HG03045 (cell line): ENCODE measurements at regions not wholly inside any gene's neighbourhood (a gene's known extent, or its start where the extent isn't known, plus 50 kb on each side); places are given as distances from the start of the nearest gene placed in this dataset.

ENCODE experiments used
- ATAC-seq: cut with Tn5 transposase; IDR thresholded peaks from one replicate; pipeline ENCODE4 v1.9.1; 2021; ENCODE audit warnings: mild to moderate bottlenecking, moderate library complexity; ENCODE audit not compliant: unreplicated experiment

DNA sequence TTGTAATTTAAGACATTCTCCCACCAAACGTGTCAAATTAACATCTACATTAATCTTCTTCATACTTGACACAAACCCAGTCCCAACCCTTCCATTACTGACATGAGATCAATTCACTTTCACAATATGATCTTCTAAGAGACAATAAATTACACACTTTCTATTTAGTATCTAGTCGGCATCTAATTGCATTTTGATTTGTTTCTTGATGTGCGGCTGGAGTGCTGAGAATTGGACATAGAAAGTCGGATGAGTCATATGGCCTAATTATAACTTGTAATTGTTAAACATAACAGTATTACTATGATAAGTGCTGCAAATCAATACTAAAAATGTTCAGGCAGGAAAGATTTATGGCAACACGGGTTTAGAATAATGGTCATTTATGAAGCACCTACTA lies 78.4 kb upstream of the RORA start:
- no peak for ATAC-seq

DNA sequence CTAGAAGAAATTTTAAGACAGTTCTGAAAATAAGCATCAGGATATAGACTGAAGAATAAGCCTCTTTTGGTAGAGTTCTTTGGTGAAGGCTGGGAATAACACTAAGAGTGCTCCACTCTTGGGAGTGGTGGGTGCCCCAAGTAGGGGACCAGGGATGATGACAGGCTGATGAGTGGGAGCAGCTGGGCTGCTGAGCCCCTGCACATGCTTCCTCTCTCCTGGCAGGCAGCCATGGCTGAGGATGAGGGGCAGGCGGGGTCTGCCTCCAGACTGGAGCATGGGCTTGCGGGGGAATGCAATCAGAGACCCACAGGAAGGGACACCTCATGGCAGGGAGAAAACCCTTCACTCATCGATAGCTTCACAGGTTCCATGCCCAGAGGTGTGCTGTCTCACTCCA lies 72.6 kb upstream of the RORA start:
- no peak for ATAC-seq

GRCh38 chr15:61299075-61299763 lies 70.1 kb upstream of the RORA start:
- ATAC-seq = no peak

GRCh38 chr15:61295239-61295638 lies 66.1 kb upstream of the RORA start:
- no peak for ATAC-seq

GRCh38 chr15:61282661-61283060 lies 53.6 kb upstream of the RORA start:
- no peak for ATAC-seq

- no peak for ATAC-seq
These were observed 52.2 kb upstream of the RORA start for GRCh38 chr15:61281328-61281727.
